ENCODE measurements at regions not wholly inside any gene's neighbourhood (a gene's known extent, or its start where the extent isn't known, plus 50 kb on each side); places are given as distances from the start of the nearest gene placed in this dataset.

- Histone ChIP-seq H3K4me2 (replicated peaks; ENCODE audit: low read depth, low read length, poor library complexity, severe bottlenecking) (no peak overlapping the region), H3K4me1 (ENCODE audit: control insufficient read depth in 2 of 2, insufficient read depth in 2 of 2, low read length in 2 of 2) (no peaks in the 10 kb centered on the region), H3K4me3 (ENCODE audit: control extremely low read depth in 1 of 5, extremely low read depth in 1 of 5, insufficient read depth in 1 of 5, low read depth in 2 of 5, low read length in 4 of 5) (no peak overlapping the region), H3K27ac (ENCODE audit: low read length in 2 of 2) (no peak overlapping the region), H2AFZ (ENCODE audit: insufficient read depth, low read depth, low read length, poor library complexity, severe bottlenecking) (no peak overlapping the region), H3K9ac (ENCODE audit: low read length) (no peak overlapping the region), H3K36me3 (replicated peaks in 1 of 2; ENCODE audit: control extremely low read depth in 1 of 2, control insufficient read depth in 1 of 2, extremely low read depth in 1 of 2, insufficient read depth in 2 of 2, low read length in 1 of 2) (no peaks in the 10 kb centered on the region), H4K20me1 (ENCODE audit: control insufficient read depth, insufficient read depth, low read length, poor library complexity, severe bottlenecking) (no peaks in the 10 kb centered on the region), H3K9me3 (ENCODE audit: control extremely low read depth in 1 of 3, control insufficient read depth in 2 of 3, insufficient read depth in 1 of 3, low read length in 2 of 3) (peaks cover 0 to 1% (median 0%) of the 10 kb centered on the region in 3 donors), H3K79me2 (ENCODE audit: control insufficient read depth, insufficient read depth, low read length) (no peaks in the 10 kb centered on the region), H3K27me3 (replicated peaks in 1 of 4; ENCODE audit: control extremely low read depth in 1 of 4, control insufficient read depth in 3 of 4, insufficient read depth in 4 of 4, low read length in 3 of 4) (no peaks in the 10 kb centered on the region)
- Mint-ChIP-seq H3K27me3 (no peaks in the 10 kb centered on the region), H3K4me3 (no peak overlapping the region), H3K4me1 (no peaks in the 10 kb centered on the region), H3K9me3 (ENCODE audit: insufficient read depth) (no peaks in the 10 kb centered on the region), H3K27ac (no peak overlapping the region)
- 89% methylated on average over 2 of the region's 2 CpGs for WGBS (ENCODE audit: insufficient coverage)
- DNase-seq: no peak
- no peak for ATAC-seq (ENCODE audit: low read depth)
- ChIA-PET CTCF (no interaction called here), POLR2A (no interaction called here)
- TF ChIP-seq EZH2 (IDR thresholded peaks at IDR 0.05; ENCODE audit: borderline replicate concordance, insufficient read depth, low read depth, low read length, poor library complexity, severe bottlenecking): no peak
- intact Hi-C loops (cut with micrococcal nuclease): no loop called here
These were observed 946.2 kb downstream of the STPG2 start for GRCh38 chr4:97197106-97197505.

- no peak overlapping the region for H2AFZ ChIP-seq (ENCODE audit: insufficient read depth, low read depth, low read length, poor library complexity, severe bottlenecking)
- H3K4me3 ChIP-seq (ENCODE audit: control extremely low read depth in 1 of 5, extremely low read depth in 1 of 5, insufficient read depth in 1 of 5, low read depth in 2 of 5, low read length in 4 of 5): no peak overlapping the region
- ChIA-PET POLR2A (no interaction called here), CTCF (no interaction called here)
- H3K27ac Mint-ChIP-seq: no peak overlapping the region
- no peak for DNase-seq
- H3K4me1 ChIP-seq (ENCODE audit: control insufficient read depth in 2 of 2, insufficient read depth in 2 of 2, low read length in 2 of 2): no peaks in the 10 kb centered on the region
- intact Hi-C loops (cut with micrococcal nuclease): no loop called here
- H3K4me2 ChIP-seq (replicated peaks; ENCODE audit: low read depth, low read length, poor library complexity, severe bottlenecking): no peak overlapping the region
- no peaks in the 10 kb centered on the region for H3K36me3 ChIP-seq (replicated peaks in 1 of 2; ENCODE audit: control extremely low read depth in 1 of 2, control insufficient read depth in 1 of 2, extremely low read depth in 1 of 2, insufficient read depth in 2 of 2, low read length in 1 of 2)
- H3K9me3 ChIP-seq (ENCODE audit: control extremely low read depth in 1 of 3, control insufficient read depth in 2 of 3, insufficient read depth in 1 of 3, low read length in 2 of 3): no peaks in the 10 kb centered on the region
- WGBS (ENCODE audit: insufficient coverage): no CpG with 5 or more reads among the region's 1 CpG
- TF ChIP-seq EZH2 (IDR thresholded peaks at IDR 0.05; ENCODE audit: borderline replicate concordance, insufficient read depth, low read depth, low read length, poor library complexity, severe bottlenecking) (no peak), CTCF (IDR thresholded peaks at IDR 0.05) (no peak)
- no peaks in the 10 kb centered on the region for H3K4me1 Mint-ChIP-seq
- no peaks in the 10 kb centered on the region for H3K27me3 ChIP-seq (replicated peaks in 1 of 4; ENCODE audit: control extremely low read depth in 1 of 4, control insufficient read depth in 3 of 4, insufficient read depth in 4 of 4, low read length in 3 of 4)
- no peaks in the 10 kb centered on the region for H4K20me1 ChIP-seq (ENCODE audit: control insufficient read depth, insufficient read depth, low read length, poor library complexity, severe bottlenecking)
- H3K4me3 Mint-ChIP-seq: no peak overlapping the region
- H3K9ac ChIP-seq (ENCODE audit: low read length): no peak overlapping the region
- no peak for ATAC-seq (ENCODE audit: low read depth)
- no peaks in the 10 kb centered on the region for H3K27me3 Mint-ChIP-seq
- peaks cover 5% of the 10 kb centered on the region for H3K9me3 Mint-ChIP-seq (ENCODE audit: insufficient read depth)
- no peak overlapping the region for H3K27ac ChIP-seq (ENCODE audit: low read length in 2 of 2)
- no peaks in the 10 kb centered on the region for H3K79me2 ChIP-seq (ENCODE audit: control insufficient read depth, insufficient read depth, low read length)
These were observed 934.5 kb downstream of the STPG2 start for GRCh38 chr4:97208749-97209148.
